OCI-LY7 (cell line): ENCODE measurements at regions not wholly inside any gene's neighbourhood (a gene's known extent, or its start where the extent isn't known, plus 50 kb on each side); places are given as distances from the start of the nearest gene placed in this dataset.

Experiments
- BruUV-seq: library from RNA; stranded (reverse); fragments of 400-500 nt; replicated peaks from 2 replicates; lab custom pipeline; 2021; lab: Mats Ljungman, UMichigan
- CTCF ChIA-PET: fragments of 300-600 bp; sonication (Branson Sonifier 250); formaldehyde crosslinking; loops from one replicate; lab custom pipeline; 2022; ENCODE audit warnings: antibody characterized with exemption; ENCODE audit not compliant: unreplicated experiment; lab: Charles Lee
- POLR2A ChIA-PET: fragments of 300-600 bp; sonication (Branson Sonifier 250); formaldehyde crosslinking; loops from one replicate; lab custom pipeline; 2022; ENCODE audit warnings: antibody characterized with exemption; lab: Charles Lee
- DNase-seq: peaks from one replicate; pipeline ENCODE4 v3.0.0-alpha.2; 2015; ENCODE audit warnings: low spot score
- H2AFZ ChIP-seq: fragments of 200-600 bp; sonication (generic), shearing (Covaris generic); 2 replicates; pipeline ENCODE4 v1.6.1; 2014; ENCODE audit warnings: mild to moderate bottlenecking, antibody characterized with exemption, low read length, moderate library complexity
- H3K27ac ChIP-seq: fragments of 200-600 bp; sonication (generic); 2 replicates; pipeline ENCODE4 v1.5.1; 2014; ENCODE audit warnings: mixed run types, low read depth, mild to moderate bottlenecking, moderate library complexity, low read length, inconsistent platforms; ENCODE audit not compliant: poor library complexity, severe bottlenecking
- H3K36me3 ChIP-seq: fragments of 200-600 bp; sonication (generic); 2 replicates; pipeline ENCODE4 v1.6.1; 2014; ENCODE audit warnings: mild to moderate bottlenecking, antibody characterized with exemption, low read length, moderate library complexity, mixed read lengths; ENCODE audit not compliant: insufficient read depth
- H3K4me1 ChIP-seq: fragments of 200-600 bp; sonication (generic); 2 replicates; pipeline ENCODE4 v1.5.1; 2014; ENCODE audit warnings: mild to moderate bottlenecking, low read length; ENCODE audit not compliant: insufficient read depth, poor library complexity, severe bottlenecking
- H3K4me2 ChIP-seq: fragments of 200-600 bp; sonication (generic); 2 replicates; pipeline ENCODE4 v1.6.1; 2014; ENCODE audit warnings: mild to moderate bottlenecking, low read length
- H3K4me3 ChIP-seq: fragments of 200-600 bp; sonication (generic); 2 replicates; pipeline ENCODE4 v1.5.1; 2014; ENCODE audit warnings: mild to moderate bottlenecking, low read depth, low read length; ENCODE audit not compliant: poor library complexity, severe bottlenecking
- H3K79me2 ChIP-seq: fragments of 200-600 bp; sonication (generic); 2 replicates; pipeline ENCODE4 v1.6.1; 2016; ENCODE audit warnings: low read depth, mild to moderate bottlenecking, low read length, moderate library complexity, mixed read lengths; ENCODE audit not compliant: insufficient read depth
- H3K9me2 ChIP-seq: fragments of 200-600 bp; sonication (generic); 2 replicates; pipeline ENCODE4 v1.6.1; 2016; ENCODE audit warnings: mild to moderate bottlenecking, low read length, mixed read lengths; ENCODE audit not compliant: insufficient read depth
- H3K9me3 ChIP-seq: fragments of 200-600 bp; sonication (generic); 2 replicates; pipeline ENCODE4 v1.6.1; 2014; ENCODE audit warnings: mild to moderate bottlenecking, mixed run types, low read length, mixed read lengths
- H4K20me1 ChIP-seq: fragments of 200-600 bp; sonication (generic); 2 replicates; pipeline ENCODE4 v1.6.1; 2014; ENCODE audit warnings: mild to moderate bottlenecking, antibody characterized with exemption, low read length, moderate library complexity, mixed read lengths; ENCODE audit not compliant: insufficient read depth
- CTCF ChIP-seq: fragments of 200-600 bp; sonication (generic); conservative IDR thresholded peaks from 2 replicates; pipeline ENCODE4 v1.5.1; 2014; ENCODE audit warnings: mild to moderate bottlenecking, antibody characterized with exemption, low read length, moderate library complexity, mixed read lengths
- EZH2phosphoT487 ChIP-seq: fragments of 200-600 bp; sonication (generic); IDR thresholded peaks from 2 replicates; pipeline ENCODE4 v1.6.1; 2018; ENCODE audit warnings: low read depth, borderline replicate concordance, mild to moderate bottlenecking, mixed run types, antibody characterized with exemption, low read length, moderate library complexity, mixed read lengths
- intact Hi-C: fragments of 100-400 bp; cut with micrococcal nuclease; formaldehyde crosslinking; loops from one replicate; pipeline ENCODE4 v1.10.0; 2022; ENCODE audit not compliant: unreplicated experiment

GRCh38 chr7:50921114-50921813, 138.6 kb upstream of the GRB10 start:
- no peaks in the 10 kb centered on the region for H3K36me3 ChIP-seq
- H3K4me3 ChIP-seq: no peak overlapping the region
- no peak overlapping the region for H3K27ac ChIP-seq
- no peak overlapping the region for H3K4me2 ChIP-seq
- H3K4me1 ChIP-seq: no peaks in the 10 kb centered on the region
- H4K20me1 ChIP-seq: no peaks in the 10 kb centered on the region
- no TSS peak for BruUV-seq
- no peak for DNase-seq
- no peak overlapping the region for H2AFZ ChIP-seq
- H3K79me2 ChIP-seq: no peaks in the 10 kb centered on the region
- POLR2A ChIA-PET: no interaction called here
- CTCF ChIA-PET: no interaction called here
- TF ChIP-seq EZH2phosphoT487: no peak
- TF ChIP-seq CTCF: no peak
- no peaks in the 10 kb centered on the region for H3K9me3 ChIP-seq
- no peaks in the 10 kb centered on the region for H3K9me2 ChIP-seq
- intact Hi-C loops: no loop called here

GRCh38 chr7:50920031-50920635, 137.4 kb upstream of the GRB10 start:
- no peak overlapping the region for H3K4me2 ChIP-seq
- no peaks in the 10 kb centered on the region for H3K36me3 ChIP-seq
- H3K9me3 ChIP-seq: no peaks in the 10 kb centered on the region
- H3K4me3 ChIP-seq: no peak overlapping the region
- no peaks in the 10 kb centered on the region for H3K79me2 ChIP-seq
- TF ChIP-seq EZH2phosphoT487: no peak
- no peak for TF ChIP-seq CTCF
- no peak for DNase-seq
- BruUV-seq: no TSS peak
- CTCF ChIA-PET: no interaction called here
- H2AFZ ChIP-seq: no peak overlapping the region
- POLR2A ChIA-PET: no interaction called here
- no peaks in the 10 kb centered on the region for H4K20me1 ChIP-seq
- intact Hi-C loops: no loop called here
- no peaks in the 10 kb centered on the region for H3K4me1 ChIP-seq
- no peak overlapping the region for H3K27ac ChIP-seq
- no peaks in the 10 kb centered on the region for H3K9me2 ChIP-seq

- Histone ChIP-seq H3K79me2 (no peaks in the 10 kb centered on the region), H4K20me1 (no peaks in the 10 kb centered on the region), H3K9me2 (no peaks in the 10 kb centered on the region), H3K4me2 (no peak overlapping the region), H3K27ac (no peak overlapping the region), H3K4me3 (no peak overlapping the region), H3K9me3 (no peaks in the 10 kb centered on the region), H3K36me3 (no peaks in the 10 kb centered on the region), H2AFZ (no peak overlapping the region), H3K4me1 (no peaks in the 10 kb centered on the region)
- CTCF ChIA-PET: no interaction called here
- POLR2A ChIA-PET: no interaction called here
- no TSS peak for BruUV-seq
- no peak for DNase-seq
- no peak for TF ChIP-seq CTCF
- no peak for TF ChIP-seq EZH2phosphoT487
- intact Hi-C loops: no loop called here
These were observed 132.9 kb upstream of the GRB10 start for GRCh38 chr7:50915621-50916020.
